NCI-H460 (cell line): ENCODE measurements at regions not wholly inside any gene's neighbourhood (a gene's known extent, or its start where the extent isn't known, plus 50 kb on each side); places are given as distances from the start of the nearest gene placed in this dataset.
A peak's percentile ranks its signal among the peaks of the same experiment; 100 is the strongest.
"Not testable (repeated sequence)": the region's sequence is repeated elsewhere in the genome, so short reads cannot be mapped to it uniquely, and the experiment has no call there.

Source experiments
- DNase-seq: peaks from one replicate; pipeline ENCODE4 v3.0.0-alpha.2; 2016; ENCODE audit warnings: low read depth; ENCODE audit errors: extremely low read depth

DNA sequence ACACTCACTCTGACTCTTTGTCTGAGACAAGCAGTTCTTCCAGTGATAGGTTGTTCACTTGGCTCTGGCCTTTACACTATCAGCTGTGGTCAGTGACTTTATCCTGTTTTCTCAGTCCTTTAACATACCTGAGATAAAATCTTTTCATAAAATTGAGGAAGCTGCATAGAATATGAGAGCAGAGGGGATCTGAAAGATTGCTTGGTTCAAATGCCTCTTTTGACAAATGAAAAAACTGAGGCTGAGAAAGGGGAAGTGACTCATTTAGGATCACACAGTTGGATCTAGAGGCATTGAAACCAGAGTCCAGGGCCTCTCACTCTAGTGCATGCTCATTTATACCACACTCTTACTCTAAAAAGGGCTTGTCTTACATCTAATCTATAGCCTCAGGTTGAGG, 277.0 kb upstream of the TBX18 start:
- DNase-seq, result no peak

DNA sequence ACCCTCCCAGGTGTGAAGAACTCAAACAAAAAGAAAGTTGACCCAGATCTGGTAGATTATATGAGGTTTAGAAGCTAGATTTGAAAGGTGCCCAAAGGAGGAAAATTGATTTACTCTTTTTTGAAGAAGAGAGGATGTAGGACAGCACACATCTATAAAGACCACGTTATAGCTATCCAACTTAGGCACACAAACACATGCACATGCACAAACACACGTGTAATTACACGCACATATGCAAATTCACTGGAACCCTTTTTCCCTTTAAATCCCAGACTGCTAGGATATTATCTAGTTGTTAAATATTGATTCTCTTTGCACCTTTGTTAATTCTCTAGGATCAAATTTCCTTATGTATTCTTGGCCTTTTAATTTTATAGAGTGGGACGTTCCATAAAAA, 272.8 kb upstream of the TBX18 start:
- DNase-seq, result no peak

DNA sequence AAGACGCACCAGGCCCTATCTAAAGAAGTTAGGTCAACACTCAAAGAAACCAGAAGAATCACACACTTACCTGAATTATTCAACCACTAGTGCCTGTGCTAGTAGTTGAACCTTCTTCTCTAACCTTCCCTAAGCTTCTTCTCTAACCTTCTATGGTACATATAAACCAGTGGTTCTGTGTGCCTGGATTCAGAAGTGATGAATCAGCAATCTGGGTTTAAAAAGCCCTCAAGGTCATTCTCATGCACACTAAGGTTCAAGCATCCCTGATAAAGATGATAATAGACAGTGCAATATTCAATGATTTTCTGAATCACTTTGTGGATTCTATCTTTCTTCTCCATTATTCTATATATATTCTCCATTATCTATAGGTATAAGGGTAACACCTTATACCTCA, 271.4 kb upstream of the TBX18 start:
- no peak for DNase-seq

DNA sequence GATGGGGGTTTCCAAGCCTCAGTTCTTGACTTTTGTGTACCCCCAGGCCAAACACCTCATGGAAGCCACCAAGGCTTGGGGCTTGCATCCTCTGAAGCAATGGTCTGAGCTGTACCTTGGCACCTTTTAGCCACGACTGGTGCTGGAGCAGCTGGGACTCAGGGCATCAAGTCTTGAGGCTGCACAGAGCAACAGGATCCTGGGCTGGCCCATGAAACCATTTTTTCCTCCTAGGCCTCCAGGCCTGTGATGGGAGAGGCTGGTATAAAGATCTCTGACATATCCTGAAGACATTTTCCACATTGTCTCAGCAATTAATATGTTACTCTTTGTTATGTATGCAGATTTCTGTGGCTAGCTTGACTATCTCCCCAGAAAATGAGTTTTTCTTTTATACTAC, 269.1 kb upstream of the TBX18 start:
- DNase-seq, result no peak

DNA sequence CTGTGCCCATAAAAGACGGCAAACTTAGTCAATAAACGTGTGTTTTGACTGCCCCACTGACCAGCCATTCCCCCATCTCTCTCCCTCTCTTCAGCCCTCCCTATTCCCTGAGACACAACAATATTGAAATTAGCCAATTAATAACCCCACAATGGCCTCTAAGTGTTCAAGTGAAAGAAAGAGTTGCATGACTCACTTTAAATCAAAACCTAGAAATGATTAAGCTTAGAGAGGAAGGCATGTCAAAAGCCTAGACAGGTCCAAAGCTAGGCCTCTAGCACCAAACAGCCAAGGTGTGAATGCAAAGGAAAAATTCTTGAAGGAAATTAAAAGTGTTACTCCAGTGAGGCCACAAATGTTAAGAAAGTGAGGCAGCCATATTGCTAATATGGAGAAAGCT, 261.6 kb upstream of the TBX18 start:
- DNase-seq, result no peak

DNA sequence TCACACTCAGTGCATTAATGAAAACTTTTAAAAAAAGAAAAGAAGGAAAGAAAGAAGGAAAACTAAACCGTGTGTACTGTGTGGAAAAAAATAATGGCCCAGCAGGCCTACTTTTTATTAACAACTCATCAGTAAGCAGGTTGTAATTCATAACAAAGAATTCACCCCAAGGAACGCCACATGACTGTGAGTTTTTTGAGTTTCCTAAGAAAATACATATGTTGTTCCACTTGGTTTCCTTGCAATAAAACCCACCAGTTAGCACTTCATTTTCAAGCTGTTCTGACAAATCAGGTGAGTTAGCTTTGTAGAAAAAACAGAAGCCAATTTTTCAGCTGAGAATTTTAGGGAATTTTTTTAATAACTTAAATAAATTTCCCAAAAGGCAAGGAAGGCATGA, 259.3 kb upstream of the TBX18 start:
- DNase-seq, result no peak

DNA sequence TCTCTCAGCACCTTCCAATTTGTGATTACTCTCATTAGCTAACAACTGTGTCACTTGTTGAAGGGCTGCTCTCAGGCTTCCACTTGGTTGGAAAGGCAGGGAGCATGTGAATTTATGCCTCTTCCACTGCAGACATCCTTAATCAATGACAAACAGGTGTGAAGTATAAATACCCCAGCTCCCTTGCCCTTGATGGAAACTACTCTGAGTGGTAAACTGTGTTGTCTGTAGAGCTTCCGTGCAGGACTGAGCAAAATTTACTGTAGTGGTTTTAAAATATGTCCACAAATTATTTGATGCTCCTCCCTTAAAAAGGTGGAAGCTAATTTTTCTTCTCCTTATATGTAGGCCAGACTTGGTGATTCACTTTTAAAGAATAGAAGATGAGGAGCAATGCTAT, 253.0 kb upstream of the TBX18 start:
- no peak for DNase-seq

DNA sequence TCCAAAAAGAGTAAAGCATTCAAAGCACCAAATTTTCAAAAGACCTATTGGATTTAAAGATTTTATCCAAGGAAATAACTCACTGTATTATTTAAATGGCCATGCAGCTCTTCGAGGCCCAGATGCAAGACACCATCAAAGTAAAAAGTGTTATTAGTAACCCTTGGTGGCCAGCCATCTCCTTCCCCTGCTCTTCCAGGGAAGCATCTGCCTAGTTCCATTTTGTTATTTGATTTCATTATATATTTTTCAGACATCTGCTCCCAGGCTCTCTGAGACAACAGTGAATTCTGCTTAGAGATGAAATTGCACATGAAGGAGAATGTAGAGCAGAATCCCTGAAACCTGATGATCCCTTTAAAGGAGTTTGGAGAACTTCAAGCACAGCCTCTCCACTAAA, 252.3 kb upstream of the TBX18 start:
- no peak for DNase-seq

DNA sequence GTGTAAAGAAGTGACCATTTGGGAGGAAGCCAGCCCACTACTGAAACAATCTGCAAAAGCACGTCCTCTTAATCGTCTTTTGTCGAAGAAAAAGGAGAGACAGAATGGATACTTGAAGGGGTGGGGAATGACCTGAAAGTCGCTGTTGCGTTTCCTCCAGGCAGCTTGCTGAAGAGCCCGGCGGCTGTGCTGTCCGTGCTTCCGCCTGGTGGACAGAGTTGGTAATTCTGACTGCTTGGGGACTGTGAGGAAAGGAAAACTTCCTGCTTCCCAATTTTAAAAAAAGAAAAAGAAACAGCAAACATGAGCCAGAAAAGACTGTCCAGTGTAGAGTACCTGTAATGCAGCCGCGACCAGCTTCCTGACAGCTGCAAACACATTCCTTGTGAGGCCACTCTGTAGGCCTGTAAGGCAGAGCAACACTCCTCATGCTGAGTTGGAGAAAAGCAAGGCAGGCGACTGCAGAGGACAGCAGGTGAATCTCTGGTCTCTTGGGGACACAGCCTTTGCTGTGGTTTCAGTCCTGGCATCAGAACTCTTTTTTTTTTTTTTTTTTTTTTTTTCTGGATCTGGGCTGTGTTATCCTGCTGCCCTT, 251.1 kb upstream of the TBX18 start:
- peak; percentile 24 for DNase-seq

DNA sequence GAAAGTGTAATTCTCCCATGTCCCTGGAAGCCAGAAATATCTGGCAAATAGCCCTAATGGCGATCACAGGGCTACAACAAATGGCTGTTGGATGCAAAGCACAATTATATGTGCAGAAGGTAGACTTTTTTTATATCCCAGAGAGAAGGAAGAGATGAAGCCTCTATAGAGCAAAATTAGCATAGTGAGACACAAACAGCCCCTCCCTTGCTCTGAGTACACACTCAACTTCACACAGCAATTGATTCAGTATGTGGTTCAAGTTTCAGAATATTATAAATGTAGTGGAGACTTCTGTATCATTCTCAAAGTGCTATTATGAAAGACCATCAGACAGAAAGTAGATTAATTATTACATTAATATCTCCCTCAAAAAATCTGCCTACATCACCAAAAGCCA, 246.5 kb upstream of the TBX18 start:
- DNase-seq, result no peak

DNA sequence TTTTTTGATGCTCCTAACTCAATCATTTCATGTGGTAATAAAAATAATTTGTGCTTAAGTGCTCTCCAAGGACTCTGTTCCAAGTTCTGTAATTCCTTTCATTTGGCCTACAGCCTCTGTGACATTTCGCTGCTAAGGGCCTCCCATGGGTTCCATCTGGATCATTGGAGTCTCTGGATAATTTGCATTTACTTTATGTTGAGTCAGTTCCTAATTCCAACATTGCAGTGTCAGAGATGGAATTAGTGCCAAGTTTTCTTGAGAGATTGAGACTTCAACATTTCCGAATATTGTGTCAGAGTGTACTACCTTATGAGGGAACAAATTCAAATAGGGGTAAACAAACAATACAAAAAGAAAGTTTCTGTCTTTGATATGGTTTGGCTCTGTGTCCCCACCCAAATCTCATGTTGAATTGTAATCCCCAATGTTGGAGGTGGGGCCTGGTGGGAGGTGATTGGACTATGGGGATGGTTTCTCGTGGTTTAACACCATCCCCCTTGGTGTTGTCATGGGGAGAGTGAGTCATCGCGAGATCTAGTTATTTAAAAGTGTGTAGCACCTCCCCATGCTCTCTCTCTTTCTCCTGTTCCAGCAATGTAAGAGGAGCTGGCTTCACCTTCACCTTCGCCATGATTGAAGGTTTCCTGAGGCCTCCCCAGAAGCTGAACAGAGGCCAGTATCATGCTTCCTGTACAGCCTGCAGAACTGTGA, 244.1 kb upstream of the TBX18 start:
- no peak for DNase-seq

DNA sequence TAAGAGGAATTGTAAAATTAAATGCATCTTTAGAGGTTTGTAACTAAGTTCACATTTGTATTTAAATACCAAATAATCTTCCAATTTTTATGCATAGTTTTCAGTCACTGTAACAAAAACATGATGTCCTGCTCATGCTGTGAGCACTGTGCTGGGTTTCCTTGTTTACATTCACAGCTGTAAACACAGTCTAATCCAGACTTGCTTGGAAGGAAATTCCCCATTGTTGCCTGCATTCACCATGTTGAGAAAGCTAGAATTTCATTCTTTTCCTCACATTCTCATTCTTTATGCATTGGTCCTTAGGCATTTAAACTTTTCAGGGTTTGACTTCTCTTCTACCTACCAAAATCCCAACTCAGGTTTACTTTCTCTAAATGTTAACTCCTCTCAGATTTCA, 242.0 kb upstream of the TBX18 start:
- DNase-seq, result no peak

DNA sequence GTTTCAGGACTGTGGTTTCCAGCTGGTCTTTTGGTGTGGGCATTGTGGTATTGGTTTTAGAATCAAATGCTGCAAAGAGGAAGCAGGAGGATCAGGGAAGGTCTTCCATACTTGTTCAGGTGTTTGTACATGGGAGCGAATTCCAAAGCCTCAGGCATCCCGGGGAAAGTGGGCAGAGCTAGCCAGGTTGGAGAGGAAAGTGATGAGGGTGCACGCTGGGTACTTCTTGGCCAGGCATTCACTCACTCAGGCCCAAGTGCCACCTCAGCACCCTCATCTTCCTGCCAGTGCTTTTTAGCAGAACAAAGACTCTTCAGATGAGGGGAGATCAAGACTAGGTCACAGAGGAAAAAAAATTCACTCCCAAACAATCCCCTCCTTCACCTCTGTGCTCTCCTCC, 241.1 kb upstream of the TBX18 start:
- DNase-seq, result no peak

DNA sequence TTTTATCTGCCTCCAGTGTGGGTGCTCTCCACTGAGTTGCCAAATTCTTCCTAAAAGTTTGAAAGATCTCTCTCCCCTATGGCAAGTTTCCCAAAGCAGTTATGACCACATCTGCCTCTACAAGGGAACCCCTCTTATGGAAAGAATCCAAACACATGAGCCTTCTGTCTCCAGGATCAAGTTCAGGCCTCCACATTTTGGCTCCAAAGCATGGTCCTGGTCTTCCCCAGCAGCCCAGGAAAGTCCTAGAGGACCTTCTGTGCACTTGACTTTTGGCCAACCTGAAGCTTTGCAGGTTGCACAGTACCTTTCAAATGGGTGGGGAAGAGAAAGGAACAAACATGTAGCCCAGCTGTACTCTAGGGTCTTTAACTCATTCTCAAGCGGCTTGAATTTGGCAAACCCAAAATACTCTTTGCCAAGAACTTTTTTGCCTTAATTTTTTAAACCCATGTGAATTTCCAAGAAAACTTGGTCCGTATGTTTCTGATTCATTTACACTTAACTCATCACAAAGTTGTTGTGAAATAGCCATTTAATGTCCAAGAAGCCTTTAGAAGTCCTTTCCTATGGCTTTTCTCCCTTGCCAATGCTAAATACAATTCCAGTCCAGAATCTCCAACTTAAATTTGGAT, 240.1 kb upstream of the TBX18 start:
- no peak for DNase-seq

DNA sequence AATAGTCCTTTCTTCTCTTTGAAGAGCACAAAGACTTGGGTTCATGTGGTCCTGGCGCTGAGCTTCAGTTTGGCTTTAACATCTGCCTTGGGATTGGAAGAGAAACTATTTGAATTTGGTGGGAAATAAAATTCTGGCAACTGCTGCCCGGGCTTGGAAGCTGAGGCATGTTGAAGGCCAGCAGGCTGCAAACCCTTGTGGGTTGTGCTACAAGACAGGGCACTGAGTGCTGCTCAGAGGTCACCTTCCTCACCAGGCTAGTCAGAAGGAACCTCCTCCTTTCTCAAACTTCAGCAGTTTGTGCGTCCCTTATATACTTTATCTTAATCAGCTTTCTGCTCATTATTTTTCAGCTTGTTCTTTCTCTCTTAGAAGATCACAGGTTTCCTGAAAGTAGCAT, 238.4 kb upstream of the TBX18 start:
- no peak for DNase-seq

DNA sequence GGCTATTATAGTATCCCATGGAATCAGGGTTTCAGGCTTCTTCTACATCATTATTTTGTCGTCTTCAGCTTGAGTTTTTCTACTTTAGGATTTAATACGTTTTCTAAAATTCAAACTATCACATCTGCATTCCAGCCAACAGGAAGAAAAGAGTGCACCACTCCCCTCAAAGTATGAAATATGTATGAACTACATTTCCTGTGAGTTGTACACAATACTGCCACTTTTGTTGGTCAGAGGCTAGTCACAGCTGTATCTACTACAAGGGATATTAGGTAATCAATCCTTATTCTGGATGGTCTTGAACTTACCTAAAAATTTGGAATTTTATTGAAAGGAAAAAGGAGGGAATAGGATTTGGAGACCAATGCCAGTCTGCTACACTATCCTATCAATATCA, 235.6 kb upstream of the TBX18 start:
- DNase-seq, result no peak

DNA sequence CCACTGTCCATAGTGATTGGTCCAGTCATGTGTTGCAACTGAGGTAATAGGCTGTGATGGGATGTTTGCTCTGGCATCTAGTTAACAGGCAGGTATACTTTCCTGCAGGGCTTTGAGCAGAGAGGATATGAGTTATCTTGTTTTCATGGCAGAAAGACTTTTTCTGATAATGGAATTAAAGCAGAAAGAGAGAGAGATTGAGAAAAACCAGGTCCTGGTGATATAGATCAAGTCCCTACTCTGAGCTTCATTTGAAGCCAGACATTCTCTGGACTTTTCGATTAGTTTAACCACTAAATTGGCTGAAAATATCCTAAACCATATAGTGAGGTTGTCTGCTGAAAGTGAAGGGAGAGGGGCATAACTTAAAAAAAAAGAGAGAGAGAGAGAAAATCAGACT, 233.8 kb upstream of the TBX18 start:
- DNase-seq, result no peak

DNA sequence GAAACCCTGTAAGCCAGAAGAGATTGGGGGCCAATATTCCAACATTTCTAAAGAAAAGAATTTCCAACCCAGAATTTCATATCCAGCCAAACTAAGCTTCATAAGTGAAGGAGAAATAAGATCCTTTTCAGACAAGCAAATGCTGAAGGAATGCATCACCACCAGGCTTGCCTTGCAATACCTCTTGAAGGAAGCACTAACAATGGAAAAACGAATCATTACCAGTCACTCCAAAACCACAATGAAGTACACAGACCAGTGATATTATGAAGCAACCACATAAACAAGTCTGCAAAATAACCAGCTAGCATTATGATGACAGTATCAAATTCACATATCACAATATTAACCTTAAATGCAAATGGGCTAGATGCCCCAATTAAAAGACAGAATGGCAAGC, 224.4 kb upstream of the TBX18 start:
- DNase-seq, result not testable (repeated sequence)

DNA sequence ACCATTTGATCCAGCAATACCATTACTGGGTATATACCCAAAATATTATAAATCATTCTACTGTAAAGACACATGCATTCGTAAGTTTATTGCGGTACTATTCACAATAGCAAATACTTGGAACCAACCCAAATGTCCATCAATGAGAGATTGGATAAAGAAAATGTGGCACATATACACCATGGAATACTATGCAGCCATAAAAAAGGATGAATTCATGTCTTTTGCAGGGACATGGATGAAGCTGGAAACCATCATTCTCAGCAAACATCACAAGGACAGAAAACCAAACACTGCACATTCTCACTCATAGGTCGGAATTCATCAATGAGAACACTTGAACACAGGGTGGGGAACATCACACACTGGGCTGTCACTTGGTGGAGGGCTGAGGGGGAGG, 221.1 kb upstream of the TBX18 start:
- DNase-seq, result not testable (repeated sequence)

DNA sequence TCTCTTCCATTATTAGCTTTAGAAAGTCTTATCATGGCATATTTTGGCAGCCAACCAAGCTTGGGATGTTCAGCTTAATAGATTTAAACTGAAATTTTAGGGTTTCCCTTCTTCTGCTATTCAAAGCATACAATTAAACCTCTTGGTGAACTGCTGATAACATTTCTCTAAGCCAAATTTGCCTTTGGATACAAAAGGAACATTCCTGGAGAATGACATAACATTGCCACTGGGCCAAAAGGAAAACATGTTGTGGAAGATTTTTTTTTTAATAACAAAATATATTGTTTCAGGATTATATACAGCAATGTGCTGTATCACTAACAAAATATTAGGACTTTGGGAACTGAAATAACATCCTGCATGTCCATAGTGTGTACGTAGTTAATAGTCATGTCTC, 215.1 kb upstream of the TBX18 start:
- DNase-seq, result no peak

DNA sequence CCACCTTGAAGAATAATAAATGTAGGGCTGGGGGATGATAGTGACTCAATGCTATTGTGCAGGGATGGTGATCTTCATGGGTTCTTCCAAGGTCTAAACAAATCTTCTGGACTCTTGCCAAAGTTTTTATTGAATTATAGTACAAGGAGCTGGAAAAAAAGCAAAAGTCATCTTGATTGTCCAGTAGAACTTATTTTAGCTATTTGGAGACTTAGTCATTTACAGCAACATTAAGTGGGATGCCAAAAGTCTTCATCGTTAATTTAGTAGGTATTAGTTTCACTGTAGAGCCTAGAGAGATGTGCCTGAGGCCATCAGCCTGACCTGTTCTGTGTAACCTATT, 212.9 kb upstream of the TBX18 start:
- no peak for DNase-seq

DNA sequence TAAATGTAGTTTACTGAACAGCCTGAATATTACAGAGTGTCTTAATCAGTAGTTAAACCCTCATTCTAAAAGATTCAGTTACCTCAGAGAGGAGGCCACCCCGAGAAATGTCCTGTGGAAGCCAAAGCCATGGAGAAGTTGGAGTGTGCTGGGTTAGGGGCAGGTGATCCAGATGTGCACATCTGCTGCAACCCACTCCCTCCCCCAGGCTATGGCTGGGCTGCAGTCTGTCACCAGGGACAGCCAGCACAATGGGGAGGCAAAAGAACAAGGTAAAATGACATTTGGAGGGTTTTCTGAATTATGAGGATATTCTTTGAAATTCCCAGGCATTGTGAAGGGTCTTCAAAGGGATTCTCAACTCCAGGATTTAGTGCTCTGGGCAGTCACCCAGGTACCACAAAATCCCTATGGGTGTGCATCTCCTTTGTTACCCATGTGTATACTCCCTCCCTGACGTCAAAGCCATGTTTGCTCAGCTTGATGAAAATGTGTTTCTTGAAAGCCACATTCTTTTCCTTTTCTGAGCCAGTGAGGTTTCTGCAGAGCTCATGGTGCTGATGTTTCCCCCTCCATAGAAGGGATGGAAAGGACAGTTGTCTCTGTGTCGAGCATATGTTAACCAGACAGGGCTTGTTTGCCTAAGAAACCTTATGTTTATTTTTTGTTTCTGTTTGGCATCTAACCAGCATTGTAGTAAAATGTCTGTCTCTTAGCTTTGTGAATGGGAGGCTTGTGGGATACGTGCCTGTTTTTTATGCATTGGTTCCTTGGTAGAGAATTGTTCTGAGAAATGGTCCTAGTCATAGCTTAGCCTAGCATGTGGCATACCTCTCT, 212.3 kb upstream of the TBX18 start:
- no peak for DNase-seq
